Fibroblast of lung (primary cell): ENCODE measurements at regions not wholly inside any gene's neighbourhood (a gene's known extent, or its start where the extent isn't known, plus 50 kb on each side); places are given as distances from the start of the nearest gene placed in this dataset.

ENCODE experiments used
- DNase-seq, 2 donors: peaks; one replicate each; pipeline versions ENCODE4 v3.0.0 to v3.0.0-alpha.2; 2010; ENCODE audit warnings: low read depth in 2 of 2
- H2AFZ ChIP-seq: 2 replicates; pipeline ENCODE4 v1.5.1; 2012; ENCODE audit warnings: low read length, control low read depth, inconsistent platforms
- H3K27ac ChIP-seq: 2 replicates; pipeline ENCODE4 v1.5.1; 2011; ENCODE audit warnings: low read length, control low read depth; ENCODE audit not compliant: insufficient read depth
- H3K27me3 ChIP-seq: 2 replicates; pipeline ENCODE4 v1.5.1; 2011; ENCODE audit warnings: mild to moderate bottlenecking, low read length; ENCODE audit not compliant: control insufficient read depth, insufficient read depth
- H3K36me3 ChIP-seq: 2 replicates; pipeline ENCODE4 v1.5.1; 2011; ENCODE audit warnings: low read length; ENCODE audit not compliant: control insufficient read depth, insufficient read depth
- H3K4me1 ChIP-seq: 2 replicates; pipeline ENCODE4 v1.5.1; 2011; ENCODE audit warnings: low read length; ENCODE audit not compliant: control insufficient read depth, insufficient read depth; ENCODE audit errors: extremely low read depth
- H3K4me2 ChIP-seq: 2 replicates; pipeline ENCODE4 v1.5.1; 2011; ENCODE audit warnings: low read length, control low read depth; ENCODE audit not compliant: insufficient read depth; ENCODE audit errors: extremely low read depth
- H3K4me3 ChIP-seq, 4 experiments: fragments of 200-600 bp in 1 of 4; sonication (generic) in 1 of 4; replicated peaks in 1 of 4; 2 replicates each; pipeline ENCODE4 v1.5.1; 2011 to 2016; ENCODE audit warnings: low read length in 4 of 4, low read depth in 3 of 4, mild to moderate bottlenecking in 3 of 4, control low read depth in 2 of 4, inconsistent platforms in 1 of 4, mixed read lengths in 1 of 4; ENCODE audit not compliant: insufficient read depth in 1 of 4; ENCODE audit errors: control extremely low read depth in 1 of 4
- H3K79me2 ChIP-seq: 2 replicates; pipeline ENCODE4 v1.5.1; 2012; ENCODE audit warnings: mild to moderate bottlenecking, low read length, inconsistent platforms; ENCODE audit not compliant: control insufficient read depth, insufficient read depth
- H3K9ac ChIP-seq: 2 replicates; pipeline ENCODE4 v1.5.1; 2011; ENCODE audit warnings: mild to moderate bottlenecking, low read length, control low read depth; ENCODE audit not compliant: insufficient read depth
- H3K9me3 ChIP-seq: 2 replicates; pipeline ENCODE4 v1.5.1; 2012; ENCODE audit warnings: low read depth, low read length; ENCODE audit not compliant: control insufficient read depth, insufficient read depth
- H4K20me1 ChIP-seq: 2 replicates; pipeline ENCODE4 v1.5.1; 2011; ENCODE audit warnings: low read length; ENCODE audit not compliant: control insufficient read depth, insufficient read depth; ENCODE audit errors: extremely low read depth
- CTCF ChIP-seq, 2 donors: IDR thresholded peaks in 1 of 2; conservative IDR thresholded peaks in 1 of 2; 1 replicate in 1 of 2; 2 replicates in 1 of 2; pipeline ENCODE4 v1.5.1; 2011 to 2012; ENCODE audit warnings: low read length in 2 of 2, control low read depth in 1 of 2, inconsistent platforms in 1 of 2, low read depth in 1 of 2, mild to moderate bottlenecking in 1 of 2
- EZH2 ChIP-seq: IDR thresholded peaks from 2 replicates; pipeline ENCODE4 v1.5.1; 2012; ENCODE audit warnings: low read length, control low read depth, mild to moderate bottlenecking; ENCODE audit errors: missing control alignments

GRCh38 chr6:154595538-154595937, 85.1 kb upstream of the CNKSR3 start:
- no peak overlapping the region for H3K4me2 ChIP-seq
- H3K27ac ChIP-seq = no peak overlapping the region

GRCh38 chr6:154596009-154596408, 85.5 kb upstream of the CNKSR3 start:
- no peaks in the 10 kb centered on the region for H4K20me1 ChIP-seq
- H3K9ac ChIP-seq = no peak overlapping the region
- no peak overlapping the region for H3K4me3 ChIP-seq
- no peak for DNase-seq
- no peaks in the 10 kb centered on the region for H3K9me3 ChIP-seq
- H3K36me3 ChIP-seq = no peaks in the 10 kb centered on the region
- H2AFZ ChIP-seq = no peak overlapping the region
- H3K4me2 ChIP-seq = no peak overlapping the region
- H3K4me1 ChIP-seq = no peaks in the 10 kb centered on the region
- no peaks in the 10 kb centered on the region for H3K79me2 ChIP-seq
- H3K27ac ChIP-seq = no peak overlapping the region
- H3K27me3 ChIP-seq = no peaks in the 10 kb centered on the region
- TF ChIP-seq EZH2 = no peak

More at GRCh38 chr6:154595538-154595937, 85.1 kb upstream of the CNKSR3 start:
- DNase-seq = no peak
- Histone ChIP-seq H3K4me3 (no peak overlapping the region), H3K27me3 (no peaks in the 10 kb centered on the region), H3K9me3 (no peaks in the 10 kb centered on the region), H2AFZ (no peak overlapping the region), H3K4me1 (no peaks in the 10 kb centered on the region), H4K20me1 (no peaks in the 10 kb centered on the region), H3K36me3 (no peaks in the 10 kb centered on the region), H3K9ac (no peak overlapping the region), H3K79me2 (no peaks in the 10 kb centered on the region)
- TF ChIP-seq EZH2 (no peak), CTCF (conservative IDR thresholded peaks at IDR 0.05 in 1 of 2, IDR thresholded peaks at IDR 0.05 in 1 of 2; ENCODE audit: low read depth in 1 of 2, low read length in 2 of 2) (no peak)

- no peaks in the 10 kb centered on the region for H4K20me1 ChIP-seq
- H3K4me3 ChIP-seq = no peak overlapping the region
- no peaks in the 10 kb centered on the region for H3K79me2 ChIP-seq
- H3K36me3 ChIP-seq = no peaks in the 10 kb centered on the region
- H3K4me2 ChIP-seq = no peak overlapping the region
- no peak overlapping the region for H3K27ac ChIP-seq
- no peak overlapping the region for H3K9ac ChIP-seq
- H2AFZ ChIP-seq = no peak overlapping the region
- no peaks in the 10 kb centered on the region for H3K4me1 ChIP-seq
- no peaks in the 10 kb centered on the region for H3K9me3 ChIP-seq
- H3K27me3 ChIP-seq = no peaks in the 10 kb centered on the region
- no peak for TF ChIP-seq CTCF (conservative IDR thresholded peaks at IDR 0.05 in 1 of 2, IDR thresholded peaks at IDR 0.05 in 1 of 2; ENCODE audit: low read depth in 1 of 2, low read length in 2 of 2)
- no peak for TF ChIP-seq EZH2
- no peak for DNase-seq
Measured at GRCh38 chr6:154596701-154597100, 86.2 kb upstream of the CNKSR3 start.

- Histone ChIP-seq H3K27ac (no peak overlapping the region), H3K36me3 (no peaks in the 10 kb centered on the region), H3K4me2 (no peak overlapping the region), H3K9ac (no peak overlapping the region), H3K4me1 (no peaks in the 10 kb centered on the region), H3K79me2 (no peaks in the 10 kb centered on the region), H2AFZ (no peak overlapping the region), H3K9me3 (no peaks in the 10 kb centered on the region), H3K27me3 (no peaks in the 10 kb centered on the region), H4K20me1 (no peaks in the 10 kb centered on the region), H3K4me3 (no peak overlapping the region)
- TF ChIP-seq CTCF (conservative IDR thresholded peaks at IDR 0.05 in 1 of 2, IDR thresholded peaks at IDR 0.05 in 1 of 2; ENCODE audit: low read depth in 1 of 2, low read length in 2 of 2) (no peak), EZH2 (no peak)
- no peak for DNase-seq
Measured at GRCh38 chr6:154598399-154598798, 87.9 kb upstream of the CNKSR3 start.
